ENCODE measurements at regions not wholly inside any gene's neighbourhood (a gene's known extent, or its start where the extent isn't known, plus 50 kb on each side); places are given as distances from the start of the nearest gene placed in this dataset.

DNA sequence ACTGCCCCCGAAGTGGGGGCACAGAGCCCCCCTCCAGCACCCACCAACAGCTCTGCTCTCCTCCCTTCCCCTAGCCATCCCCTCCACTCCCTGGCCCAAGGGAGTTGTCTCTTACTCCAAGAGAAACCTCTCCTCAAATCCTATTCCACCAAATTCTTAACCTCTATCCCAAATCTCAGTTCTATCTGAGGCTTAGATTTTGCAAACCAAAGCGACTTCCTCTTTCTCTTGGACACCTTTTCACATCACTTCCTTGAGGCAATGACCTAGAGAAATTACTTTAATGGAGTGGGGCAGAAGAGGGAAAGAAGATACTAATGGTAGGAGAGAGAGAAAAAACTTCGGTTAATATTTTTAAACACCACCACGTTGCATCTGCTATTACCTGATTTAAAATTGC is 167.2 kb downstream of the SS18 start:
- H3K4me1 ChIP-seq (ENCODE audit: control insufficient read depth, extremely low read depth, insufficient read depth, low read length) = no peaks in the 10 kb centered on the region
- DNase-seq (ENCODE audit: low read depth, low spot score) = no peak
- no peak overlapping the region for H3K9ac ChIP-seq (ENCODE audit: control insufficient read depth, extremely low read depth, insufficient read depth, low read length)
- no peak overlapping the region for H3K4me2 ChIP-seq (ENCODE audit: control insufficient read depth, extremely low read depth, insufficient read depth, low read depth, low read length)
- no peak overlapping the region for H2AFZ ChIP-seq (ENCODE audit: control insufficient read depth, low read length)
- H3K9me1 ChIP-seq (ENCODE audit: control insufficient read depth, extremely low read depth, insufficient read depth, low read length) = no peaks in the 10 kb centered on the region
- TF ChIP-seq, protein P1, sequence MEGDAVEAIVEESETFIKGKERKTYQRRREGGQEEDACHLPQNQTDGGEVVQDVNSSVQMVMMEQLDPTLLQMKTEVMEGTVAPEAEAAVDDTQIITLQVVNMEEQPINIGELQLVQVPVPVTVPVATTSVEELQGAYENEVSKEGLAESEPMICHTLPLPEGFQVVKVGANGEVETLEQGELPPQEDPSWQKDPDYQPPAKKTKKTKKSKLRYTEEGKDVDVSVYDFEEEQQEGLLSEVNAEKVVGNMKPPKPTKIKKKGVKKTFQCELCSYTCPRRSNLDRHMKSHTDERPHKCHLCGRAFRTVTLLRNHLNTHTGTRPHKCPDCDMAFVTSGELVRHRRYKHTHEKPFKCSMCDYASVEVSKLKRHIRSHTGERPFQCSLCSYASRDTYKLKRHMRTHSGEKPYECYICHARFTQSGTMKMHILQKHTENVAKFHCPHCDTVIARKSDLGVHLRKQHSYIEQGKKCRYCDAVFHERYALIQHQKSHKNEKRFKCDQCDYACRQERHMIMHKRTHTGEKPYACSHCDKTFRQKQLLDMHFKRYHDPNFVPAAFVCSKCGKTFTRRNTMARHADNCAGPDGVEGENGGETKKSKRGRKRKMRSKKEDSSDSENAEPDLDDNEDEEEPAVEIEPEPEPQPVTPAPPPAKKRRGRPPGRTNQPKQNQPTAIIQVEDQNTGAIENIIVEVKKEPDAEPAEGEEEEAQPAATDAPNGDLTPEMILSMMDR (optimal IDR thresholded peaks at IDR 0.05 in 1 of 3, IDR thresholded peaks at IDR 0.05 in 1 of 3, conservative IDR thresholded peaks at IDR 0.05 in 1 of 3; ENCODE audit: extremely low read depth in 1 of 3, insufficient read depth in 2 of 3, low read length in 3 of 3) = no peak
- TF ChIP-seq EZH2 (IDR thresholded peaks at IDR 0.05; ENCODE audit: low read length) = no peak
- H3K36me3 ChIP-seq (ENCODE audit: control insufficient read depth in 2 of 2, extremely low read depth in 1 of 2, insufficient read depth in 2 of 2, low read length in 2 of 2) = no peaks in the 10 kb centered on the region
- H4K20me1 ChIP-seq (ENCODE audit: control insufficient read depth, extremely low read depth, insufficient read depth, low read length) = no peaks in the 10 kb centered on the region
- H3K4me3 ChIP-seq (ENCODE audit: control insufficient read depth in 2 of 3, extremely low read depth in 1 of 3, insufficient read depth in 2 of 3, low read depth in 1 of 3, low read length in 3 of 3) = no peak overlapping the region
- dilution Hi-C loops (cut with MboI; ENCODE audit: extremely low pct_ligation_motif_present, low sequenced_read_pairs) = no loop called here
- no peak overlapping the region for H3K27ac ChIP-seq (ENCODE audit: control insufficient read depth, insufficient read depth, low read length)
- H3K79me2 ChIP-seq (ENCODE audit: control insufficient read depth, insufficient read depth, low read length) = no peaks in the 10 kb centered on the region
- no peaks in the 10 kb centered on the region for H3K9me3 ChIP-seq (ENCODE audit: control insufficient read depth, low read depth, low read length)
- no peaks in the 10 kb centered on the region for H3K27me3 ChIP-seq (ENCODE audit: control insufficient read depth, extremely low read depth, insufficient read depth, low read length)
- FAIRE-seq = no peak

DNA sequence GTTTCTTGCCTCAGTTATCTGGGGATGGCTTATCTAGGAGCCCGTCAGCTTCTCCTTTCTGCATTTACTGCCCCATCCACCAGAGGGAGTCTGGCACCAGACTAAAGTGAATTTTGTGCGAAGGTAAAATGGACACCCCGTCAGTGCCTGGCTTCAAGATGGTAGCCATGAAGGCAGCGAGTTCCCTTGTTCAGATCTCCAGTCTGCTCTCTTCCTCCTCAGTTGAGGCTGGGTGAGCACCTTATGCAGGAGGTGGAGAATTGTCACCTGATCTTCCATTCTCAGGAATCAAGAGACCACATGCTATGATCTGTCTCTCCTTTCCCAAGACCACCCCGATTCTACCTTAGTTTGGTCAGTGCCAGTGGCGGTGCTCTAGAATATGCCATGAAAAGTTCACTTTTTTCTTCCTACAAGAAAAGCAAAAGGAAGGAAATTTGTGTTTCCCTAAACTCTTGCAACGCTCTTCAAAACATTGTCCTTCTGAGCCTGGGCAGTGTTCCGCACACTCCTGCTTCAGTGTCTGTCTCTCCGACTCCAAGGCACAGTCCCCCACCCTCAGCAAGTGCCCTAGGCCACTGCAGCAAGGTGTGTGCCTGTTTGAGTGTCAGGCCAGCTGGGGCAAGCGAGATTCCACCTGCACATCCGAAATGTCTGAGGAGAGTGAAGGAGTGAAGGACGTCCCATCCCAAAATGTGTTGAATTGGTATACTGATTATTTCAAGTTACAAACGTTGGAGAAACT is 168.6 kb downstream of the SS18 start:
- dilution Hi-C loops (cut with MboI; ENCODE audit: extremely low pct_ligation_motif_present, low sequenced_read_pairs) = no loop called here
- no peak overlapping the region for H3K4me2 ChIP-seq (ENCODE audit: control insufficient read depth, extremely low read depth, insufficient read depth, low read depth, low read length)
- H3K4me3 ChIP-seq (ENCODE audit: control insufficient read depth in 2 of 3, extremely low read depth in 1 of 3, insufficient read depth in 2 of 3, low read depth in 1 of 3, low read length in 3 of 3) = no peak overlapping the region
- no peaks in the 10 kb centered on the region for H3K9me3 ChIP-seq (ENCODE audit: control insufficient read depth, low read depth, low read length)
- no peaks in the 10 kb centered on the region for H3K36me3 ChIP-seq (ENCODE audit: control insufficient read depth in 2 of 2, extremely low read depth in 1 of 2, insufficient read depth in 2 of 2, low read length in 2 of 2)
- no peaks in the 10 kb centered on the region for H3K27me3 ChIP-seq (ENCODE audit: control insufficient read depth, extremely low read depth, insufficient read depth, low read length)
- no peaks in the 10 kb centered on the region for H3K79me2 ChIP-seq (ENCODE audit: control insufficient read depth, insufficient read depth, low read length)
- TF ChIP-seq, protein P1 (optimal IDR thresholded peaks at IDR 0.05 in 1 of 3, IDR thresholded peaks at IDR 0.05 in 1 of 3, conservative IDR thresholded peaks at IDR 0.05 in 1 of 3; ENCODE audit: extremely low read depth in 1 of 3, insufficient read depth in 2 of 3, low read length in 3 of 3) = peak; percentile 62 to 74 (median 67)
- TF ChIP-seq EZH2 (IDR thresholded peaks at IDR 0.05; ENCODE audit: low read length) = no peak
- H3K9ac ChIP-seq (ENCODE audit: control insufficient read depth, extremely low read depth, insufficient read depth, low read length) = no peak overlapping the region
- peak overlapping the region; percentile 47 for H2AFZ ChIP-seq (ENCODE audit: control insufficient read depth, low read length)
- FAIRE-seq = no peak
- DNase-seq (ENCODE audit: low read depth, low spot score) = no peak
- H3K4me1 ChIP-seq (ENCODE audit: control insufficient read depth, extremely low read depth, insufficient read depth, low read length) = no peaks in the 10 kb centered on the region
- H3K9me1 ChIP-seq (ENCODE audit: control insufficient read depth, extremely low read depth, insufficient read depth, low read length) = no peaks in the 10 kb centered on the region
- no peaks in the 10 kb centered on the region for H4K20me1 ChIP-seq (ENCODE audit: control insufficient read depth, extremely low read depth, insufficient read depth, low read length)
- H3K27ac ChIP-seq (ENCODE audit: control insufficient read depth, insufficient read depth, low read length) = no peak overlapping the region

Data from keratinocyte (primary cell).